Muscle of leg (tissue), 3 donors: ENCODE measurements at regions not wholly inside any gene's neighbourhood (a gene's known extent, or its start where the extent isn't known, plus 50 kb on each side); places are given as distances from the start of the nearest gene placed in this dataset.

ENCODE experiments used
- DNase-seq: peaks from one replicate; pipeline ENCODE4 v3.0.0; 2013
- H3K27ac ChIP-seq: one replicate; pipeline ENCODE4 v1.5.1; 2013; ENCODE audit warnings: mild to moderate bottlenecking, low read length, control low read depth
- H3K27me3 ChIP-seq: one replicate; pipeline ENCODE4 v1.6.1; 2013; ENCODE audit warnings: low read length; ENCODE audit not compliant: control insufficient read depth, insufficient read depth
- H3K36me3 ChIP-seq: one replicate; pipeline ENCODE4 v1.6.1; 2013; ENCODE audit warnings: low read length; ENCODE audit not compliant: control insufficient read depth, insufficient read depth
- H3K4me1 ChIP-seq: one replicate; pipeline ENCODE4 v1.6.1; 2013; ENCODE audit warnings: low read length; ENCODE audit not compliant: control insufficient read depth, insufficient read depth
- H3K4me3 ChIP-seq: one replicate; pipeline ENCODE4 v1.5.1; 2013; ENCODE audit warnings: low read length, control low read depth
- H3K9me3 ChIP-seq: replicated peaks from 2 replicates; pipeline ENCODE4 v1.6.1; 2013; ENCODE audit warnings: low read depth, low read length; ENCODE audit not compliant: control insufficient read depth
- WGBS: methylation state at CpG from one replicate; pipeline ENCODE4 v1.1.5; 2013; ENCODE audit warnings: missing lambda C conversion rate; ENCODE audit not compliant: insufficient coverage; 5-methylcytosine and 5-hydroxymethylcytosine counted together

DNA sequence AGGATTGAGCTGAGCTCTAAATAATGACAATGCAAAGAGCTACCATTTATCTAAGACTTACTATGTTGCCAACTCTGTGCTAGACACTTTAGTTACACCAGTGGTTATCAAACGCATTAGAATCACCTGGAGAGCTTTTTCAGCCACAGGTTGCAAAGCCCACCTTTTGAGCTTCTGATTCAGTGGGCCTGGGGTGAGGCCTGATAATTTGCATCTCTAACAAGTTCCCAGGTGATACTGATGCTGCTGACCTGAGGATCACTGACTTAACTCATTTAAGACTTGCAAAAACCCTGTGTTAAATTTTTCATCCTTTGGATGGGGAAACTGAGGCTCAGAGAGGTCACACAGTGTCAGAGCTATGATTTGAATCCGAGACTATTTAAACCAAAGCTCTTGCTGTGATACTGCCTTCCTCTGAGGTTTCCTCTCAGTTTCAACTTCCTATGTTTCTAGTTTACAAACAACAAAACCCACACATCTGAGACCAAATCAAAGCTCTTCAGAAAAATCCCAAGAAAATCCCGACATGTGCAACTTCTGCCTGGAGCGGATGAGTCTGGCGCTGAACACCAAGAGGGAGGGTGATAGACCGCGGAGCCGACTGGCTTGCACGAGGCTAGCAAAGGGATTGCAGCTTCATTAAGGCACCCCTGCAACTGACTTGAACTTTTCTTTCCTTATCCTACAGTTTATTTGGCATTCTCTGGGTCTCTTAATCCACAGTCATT is 124.9 kb downstream of the CYP26A1 start:
- peaks cover 13% of the 10 kb centered on the region for H3K4me1 ChIP-seq
- peak overlapping the region; percentile 79 for H3K27ac ChIP-seq
- H3K4me3 ChIP-seq, result peak overlapping the region; percentile 35
- peak; percentile 84 for DNase-seq
- 2% methylated on average over 6 of the region's 9 CpGs for WGBS
- no peaks in the 10 kb centered on the region for H3K36me3 ChIP-seq
- H3K27me3 ChIP-seq, result no peaks in the 10 kb centered on the region
- H3K9me3 ChIP-seq, result no peaks in the 10 kb centered on the region

- WGBS, result 0% methylated on average over 4 of the region's 11 CpGs
Observed at GRCh38 chr10:93199191-93199751, 125.6 kb downstream of the CYP26A1 start.

DNA sequence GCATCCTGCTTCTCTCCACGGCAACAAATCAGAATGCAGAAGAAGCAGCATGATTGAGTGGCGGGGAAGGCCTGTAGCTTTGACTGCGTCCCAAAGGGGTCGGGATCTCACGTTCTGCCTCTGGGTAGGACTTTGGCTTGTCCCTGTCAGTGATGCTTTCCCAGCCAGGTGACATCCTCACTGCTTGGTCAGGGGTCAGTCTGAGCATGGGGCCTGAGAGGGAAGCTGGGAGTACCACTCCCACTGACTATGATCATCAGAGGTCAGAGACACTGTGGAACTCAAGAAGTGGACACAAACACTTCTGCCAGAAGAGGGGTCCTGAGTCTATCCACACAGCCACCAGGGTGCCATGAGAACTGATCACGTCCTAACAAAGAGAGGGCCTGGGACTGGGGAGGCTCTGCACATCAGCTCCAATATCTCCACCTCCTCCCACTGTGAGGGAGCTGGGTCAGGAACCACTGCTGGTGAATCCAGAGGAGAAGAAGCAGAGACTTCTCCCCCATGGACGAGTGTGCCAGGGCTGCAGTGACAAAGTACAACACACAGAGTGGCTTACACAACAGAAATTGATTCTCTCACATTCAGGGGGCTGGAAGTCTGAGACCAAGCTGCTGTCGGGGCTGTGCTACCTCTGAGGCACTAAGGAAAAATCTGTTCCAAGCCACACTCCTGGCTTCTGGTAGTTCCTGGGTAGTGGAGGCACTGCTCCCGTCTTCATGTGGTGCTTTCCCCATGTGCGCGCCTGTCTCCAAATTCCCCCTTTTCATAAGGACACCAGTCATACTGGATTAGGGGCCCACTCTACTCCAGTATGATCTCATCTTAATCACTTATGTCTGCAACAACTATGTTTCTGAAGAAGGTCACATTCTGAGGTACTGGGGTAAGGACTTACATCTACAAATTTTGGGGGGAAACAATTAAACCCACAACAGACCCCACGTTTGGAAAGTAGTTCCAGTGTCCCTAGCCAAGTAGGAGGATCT is 131.1 kb downstream of the CYP26A1 start:
- Histone ChIP-seq H3K27ac (no peak overlapping the region), H3K9me3 (no peaks in the 10 kb centered on the region), H3K4me1 (no peaks in the 10 kb centered on the region), H3K27me3 (no peaks in the 10 kb centered on the region), H3K36me3 (no peaks in the 10 kb centered on the region), H3K4me3 (no peak overlapping the region)
- WGBS, result 94% methylated on average over 2 of the region's 12 CpGs
- DNase-seq, result no peak

More at GRCh38 chr10:93199191-93199751, 125.6 kb downstream of the CYP26A1 start:
- no peaks in the 10 kb centered on the region for H3K27me3 ChIP-seq
- H3K4me3 ChIP-seq, result peak overlapping the region; percentile 35
- H3K36me3 ChIP-seq, result no peaks in the 10 kb centered on the region
- peaks cover 13% of the 10 kb centered on the region for H3K4me1 ChIP-seq
- peak; percentile 95 for DNase-seq
- H3K27ac ChIP-seq, result peak overlapping the region; percentile 79
- no peaks in the 10 kb centered on the region for H3K9me3 ChIP-seq

- 60% methylated on average over 7 of the region's 7 CpGs for WGBS
- Histone ChIP-seq H3K9me3 (no peaks in the 10 kb centered on the region), H3K27ac (no peak overlapping the region), H3K36me3 (no peaks in the 10 kb centered on the region), H3K4me1 (peaks cover 2% of the 10 kb centered on the region), H3K4me3 (no peak overlapping the region), H3K27me3 (no peaks in the 10 kb centered on the region)
- DNase-seq, result no peak
Observed at GRCh38 chr10:93206652-93207051, 133.0 kb downstream of the CYP26A1 start.

GRCh38 chr10:93208717-93209464 is 135.2 kb downstream of the CYP26A1 start:
- no peaks in the 10 kb centered on the region for H3K9me3 ChIP-seq
- DNase-seq, result no peak
- H3K27ac ChIP-seq, result no peak overlapping the region
- H3K36me3 ChIP-seq, result no peaks in the 10 kb centered on the region
- WGBS, result 87% methylated on average over 7 of the region's 7 CpGs
- H3K4me3 ChIP-seq, result no peak overlapping the region
- H3K27me3 ChIP-seq, result no peaks in the 10 kb centered on the region
- peaks cover 8% of the 10 kb centered on the region for H3K4me1 ChIP-seq

DNA sequence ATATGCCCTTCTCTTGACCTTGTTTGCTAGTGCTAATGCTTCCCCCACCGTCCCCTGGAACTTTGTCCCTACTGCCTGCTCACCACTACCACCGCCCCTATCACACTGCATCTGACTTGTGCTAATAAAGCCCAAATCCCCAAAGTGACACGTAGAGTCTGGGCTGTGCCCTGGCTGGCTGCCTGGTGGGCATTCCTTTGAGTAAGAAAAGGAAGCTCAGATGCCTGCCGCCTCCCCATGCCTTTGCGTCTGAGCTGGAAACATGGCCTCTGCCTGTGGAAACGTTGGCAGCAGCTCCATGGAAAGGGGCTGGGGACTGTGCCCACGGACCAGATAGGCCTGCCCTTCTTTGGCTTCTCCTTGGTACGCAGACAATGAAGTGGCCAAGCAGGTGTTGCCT is 138.3 kb downstream of the CYP26A1 start:
- Histone ChIP-seq H3K36me3 (no peaks in the 10 kb centered on the region), H3K4me3 (no peak overlapping the region), H3K27ac (peak overlapping the region; percentile 72), H3K9me3 (no peaks in the 10 kb centered on the region), H3K27me3 (no peaks in the 10 kb centered on the region), H3K4me1 (peaks cover 8% of the 10 kb centered on the region)
- 57% methylated on average over 7 of the region's 8 CpGs for WGBS
- peak; percentile 80 for DNase-seq

DNA sequence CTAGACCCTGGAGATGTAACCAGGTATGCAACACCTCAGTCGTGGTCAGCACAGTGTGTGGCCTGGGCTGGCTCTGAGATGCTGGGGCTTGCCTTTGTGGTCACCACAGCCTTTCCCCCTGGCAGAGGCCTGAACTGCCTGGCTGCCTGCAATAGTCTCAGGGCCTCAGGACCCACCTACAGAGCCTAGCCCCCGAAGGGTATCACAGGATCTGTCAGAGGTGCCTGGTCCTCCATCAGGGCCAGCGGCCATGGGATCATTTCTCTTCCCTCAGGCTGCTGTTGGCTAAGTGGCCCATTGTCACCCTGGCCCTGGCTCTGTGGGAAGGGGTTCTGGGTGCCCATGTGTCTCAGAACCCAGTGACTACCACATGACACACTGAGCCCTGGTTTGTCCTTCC is 141.6 kb downstream of the CYP26A1 start:
- H3K9me3 ChIP-seq, result no peaks in the 10 kb centered on the region
- peaks cover 8% of the 10 kb centered on the region for H3K4me1 ChIP-seq
- DNase-seq, result no peak
- 80% methylated on average over 1 of the region's 3 CpGs for whole genome bisulfite sequencing
- no peaks in the 10 kb centered on the region for H3K36me3 ChIP-seq
- H3K27ac ChIP-seq, result no peak overlapping the region
- no peaks in the 10 kb centered on the region for H3K27me3 ChIP-seq
- no peak overlapping the region for H3K4me3 ChIP-seq

- no peaks in the 10 kb centered on the region for H3K27me3 ChIP-seq
- DNase-seq, result no peak
- H3K9me3 ChIP-seq, result no peaks in the 10 kb centered on the region
- H3K36me3 ChIP-seq, result no peaks in the 10 kb centered on the region
- WGBS, result 54% methylated on average over 3 of the region's 5 CpGs
- H3K4me1 ChIP-seq, result peaks cover 8% of the 10 kb centered on the region
- H3K27ac ChIP-seq, result no peak overlapping the region
- H3K4me3 ChIP-seq, result no peak overlapping the region
Observed at GRCh38 chr10:93216341-93216985, 142.8 kb downstream of the CYP26A1 start.

GRCh38 chr10:93218386-93218785 is 144.7 kb downstream of the CYP26A1 start:
- DNase-seq, result no peak
- H3K27ac ChIP-seq, result no peak overlapping the region
- H3K27me3 ChIP-seq, result no peaks in the 10 kb centered on the region
- H3K36me3 ChIP-seq, result no peaks in the 10 kb centered on the region
- no peaks in the 10 kb centered on the region for H3K9me3 ChIP-seq
- no peak overlapping the region for H3K4me3 ChIP-seq
- no peaks in the 10 kb centered on the region for H3K4me1 ChIP-seq
